HEK293 (cell line): ENCODE measurements at regions not wholly inside any gene's neighbourhood (a gene's known extent, or its start where the extent isn't known, plus 50 kb on each side); places are given as distances from the start of the nearest gene placed in this dataset.

Experiments used
- ZBTB44 ChIP-seq: fragments of 450-650 bp; IDR thresholded peaks from 2 replicates; pipeline ENCODE4 v1.5.1; 2018; ENCODE audit warnings: missing biosample characterization, mild to moderate bottlenecking, missing genetic modification characterization
- ZBTB49 ChIP-seq: fragments of 450-650 bp; formaldehyde crosslinking; IDR thresholded peaks from 2 replicates; pipeline ENCODE4 v1.5.1; 2016; ENCODE audit warnings: missing biosample characterization, missing genetic modification characterization, low read depth
- ZNF155 ChIP-seq: fragments of 450-650 bp; formaldehyde crosslinking; IDR thresholded peaks from 2 replicates; pipeline ENCODE4 v1.5.1; 2016; ENCODE audit warnings: missing biosample characterization, missing genetic modification characterization
- ZNF169 ChIP-seq: fragments of 450-650 bp; formaldehyde crosslinking; IDR thresholded peaks from 2 replicates; pipeline ENCODE4 v1.5.1; 2016; ENCODE audit warnings: missing biosample characterization, missing genetic modification characterization
- ZNF24 ChIP-seq: fragments of 450-650 bp; formaldehyde crosslinking; IDR thresholded peaks from 2 replicates; pipeline ENCODE4 v1.5.1; 2016; ENCODE audit warnings: missing biosample characterization, missing genetic modification characterization
- ZNF274 ChIP-seq, 2 experiments: fragments of 200-500 bp in 1 of 2; fragments of 450-650 bp in 1 of 2; sonication (Bioruptor generic) in 1 of 2; formaldehyde crosslinking in 1 of 2; IDR thresholded peaks; 2 replicates each; pipeline versions ENCODE4 v1.5.1 to v1.6.1; 2014 to 2016; ENCODE audit warnings: borderline replicate concordance in 1 of 2, inconsistent platforms in 1 of 2, low read length in 1 of 2, missing biosample characterization in 1 of 2, missing genetic modification characterization in 1 of 2
- ZNF626 ChIP-seq: fragments of 450-650 bp; sonication (Bioruptor Pico); formaldehyde crosslinking; IDR thresholded peaks from 2 replicates; pipeline ENCODE4 v1.5.1; 2018; ENCODE audit warnings: missing biosample characterization, missing genetic modification characterization, inconsistent platforms
- TF ChIP-seq, protein P1 (sequence below): fragments of 450-650 bp; formaldehyde crosslinking; IDR thresholded peaks from 2 replicates; pipeline ENCODE4 v1.5.1; 2017; ENCODE audit warnings: missing biosample characterization, missing genetic modification characterization
- TF ChIP-seq, protein P2 (sequence below): fragments of 450-650 bp; formaldehyde crosslinking; IDR thresholded peaks from 2 replicates; pipeline ENCODE4 v1.5.1; 2016; ENCODE audit warnings: missing biosample characterization, missing genetic modification characterization
- TF ChIP-seq, protein P3 (sequence below): fragments of 450-650 bp; IDR thresholded peaks from 2 replicates; pipeline ENCODE4 v1.5.1; 2018; ENCODE audit warnings: missing biosample characterization, missing genetic modification characterization
- TF ChIP-seq, protein P4 (sequence below): fragments of 450-650 bp; formaldehyde crosslinking; IDR thresholded peaks from 2 replicates; pipeline ENCODE4 v1.5.1; 2017; ENCODE audit warnings: missing biosample characterization, missing genetic modification characterization
- TF ChIP-seq, protein P5 (sequence below): fragments of 450-650 bp; formaldehyde crosslinking; conservative IDR thresholded peaks from 2 replicates; pipeline ENCODE4 v1.5.1; 2016; ENCODE audit warnings: low read depth, missing biosample characterization, missing genetic modification characterization

GRCh38 chr7:46006212-46006611, 85.1 kb upstream of the IGFBP3 start:
- no peak for TF ChIP-seq ZNF155 (tag by site-specific recombination)
- TF ChIP-seq, protein P1, sequence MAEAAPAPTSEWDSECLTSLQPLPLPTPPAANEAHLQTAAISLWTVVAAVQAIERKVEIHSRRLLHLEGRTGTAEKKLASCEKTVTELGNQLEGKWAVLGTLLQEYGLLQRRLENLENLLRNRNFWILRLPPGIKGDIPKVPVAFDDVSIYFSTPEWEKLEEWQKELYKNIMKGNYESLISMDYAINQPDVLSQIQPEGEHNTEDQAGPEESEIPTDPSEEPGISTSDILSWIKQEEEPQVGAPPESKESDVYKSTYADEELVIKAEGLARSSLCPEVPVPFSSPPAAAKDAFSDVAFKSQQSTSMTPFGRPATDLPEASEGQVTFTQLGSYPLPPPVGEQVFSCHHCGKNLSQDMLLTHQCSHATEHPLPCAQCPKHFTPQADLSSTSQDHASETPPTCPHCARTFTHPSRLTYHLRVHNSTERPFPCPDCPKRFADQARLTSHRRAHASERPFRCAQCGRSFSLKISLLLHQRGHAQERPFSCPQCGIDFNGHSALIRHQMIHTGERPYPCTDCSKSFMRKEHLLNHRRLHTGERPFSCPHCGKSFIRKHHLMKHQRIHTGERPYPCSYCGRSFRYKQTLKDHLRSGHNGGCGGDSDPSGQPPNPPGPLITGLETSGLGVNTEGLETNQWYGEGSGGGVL = no peak
- no peak for TF ChIP-seq ZNF24 (tag by site-specific recombination)
- TF ChIP-seq, protein P2, sequence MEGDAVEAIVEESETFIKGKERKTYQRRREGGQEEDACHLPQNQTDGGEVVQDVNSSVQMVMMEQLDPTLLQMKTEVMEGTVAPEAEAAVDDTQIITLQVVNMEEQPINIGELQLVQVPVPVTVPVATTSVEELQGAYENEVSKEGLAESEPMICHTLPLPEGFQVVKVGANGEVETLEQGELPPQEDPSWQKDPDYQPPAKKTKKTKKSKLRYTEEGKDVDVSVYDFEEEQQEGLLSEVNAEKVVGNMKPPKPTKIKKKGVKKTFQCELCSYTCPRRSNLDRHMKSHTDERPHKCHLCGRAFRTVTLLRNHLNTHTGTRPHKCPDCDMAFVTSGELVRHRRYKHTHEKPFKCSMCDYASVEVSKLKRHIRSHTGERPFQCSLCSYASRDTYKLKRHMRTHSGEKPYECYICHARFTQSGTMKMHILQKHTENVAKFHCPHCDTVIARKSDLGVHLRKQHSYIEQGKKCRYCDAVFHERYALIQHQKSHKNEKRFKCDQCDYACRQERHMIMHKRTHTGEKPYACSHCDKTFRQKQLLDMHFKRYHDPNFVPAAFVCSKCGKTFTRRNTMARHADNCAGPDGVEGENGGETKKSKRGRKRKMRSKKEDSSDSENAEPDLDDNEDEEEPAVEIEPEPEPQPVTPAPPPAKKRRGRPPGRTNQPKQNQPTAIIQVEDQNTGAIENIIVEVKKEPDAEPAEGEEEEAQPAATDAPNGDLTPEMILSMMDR (tag by site-specific recombination) = no peak
- no peak for TF ChIP-seq ZBTB44 (tag by site-specific recombination)
- TF ChIP-seq ZNF626 (tag by site-specific recombination) = no peak
- TF ChIP-seq ZNF274 (IDR thresholded peaks at IDR 0.05; ENCODE audit: low read length) = no peak
- no peak for TF ChIP-seq ZNF274 (tag by site-specific recombination; IDR thresholded peaks at IDR 0.05; ENCODE audit: borderline replicate concordance)
- TF ChIP-seq ZNF169 (tag by site-specific recombination) = no peak
- TF ChIP-seq ZBTB49 (tag by site-specific recombination) = no peak
- TF ChIP-seq, protein P3, sequence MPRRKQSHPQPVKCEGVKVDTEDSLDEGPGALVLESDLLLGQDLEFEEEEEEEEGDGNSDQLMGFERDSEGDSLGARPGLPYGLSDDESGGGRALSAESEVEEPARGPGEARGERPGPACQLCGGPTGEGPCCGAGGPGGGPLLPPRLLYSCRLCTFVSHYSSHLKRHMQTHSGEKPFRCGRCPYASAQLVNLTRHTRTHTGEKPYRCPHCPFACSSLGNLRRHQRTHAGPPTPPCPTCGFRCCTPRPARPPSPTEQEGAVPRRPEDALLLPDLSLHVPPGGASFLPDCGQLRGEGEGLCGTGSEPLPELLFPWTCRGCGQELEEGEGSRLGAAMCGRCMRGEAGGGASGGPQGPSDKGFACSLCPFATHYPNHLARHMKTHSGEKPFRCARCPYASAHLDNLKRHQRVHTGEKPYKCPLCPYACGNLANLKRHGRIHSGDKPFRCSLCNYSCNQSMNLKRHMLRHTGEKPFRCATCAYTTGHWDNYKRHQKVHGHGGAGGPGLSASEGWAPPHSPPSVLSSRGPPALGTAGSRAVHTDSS = no peak
- TF ChIP-seq, protein P4, sequence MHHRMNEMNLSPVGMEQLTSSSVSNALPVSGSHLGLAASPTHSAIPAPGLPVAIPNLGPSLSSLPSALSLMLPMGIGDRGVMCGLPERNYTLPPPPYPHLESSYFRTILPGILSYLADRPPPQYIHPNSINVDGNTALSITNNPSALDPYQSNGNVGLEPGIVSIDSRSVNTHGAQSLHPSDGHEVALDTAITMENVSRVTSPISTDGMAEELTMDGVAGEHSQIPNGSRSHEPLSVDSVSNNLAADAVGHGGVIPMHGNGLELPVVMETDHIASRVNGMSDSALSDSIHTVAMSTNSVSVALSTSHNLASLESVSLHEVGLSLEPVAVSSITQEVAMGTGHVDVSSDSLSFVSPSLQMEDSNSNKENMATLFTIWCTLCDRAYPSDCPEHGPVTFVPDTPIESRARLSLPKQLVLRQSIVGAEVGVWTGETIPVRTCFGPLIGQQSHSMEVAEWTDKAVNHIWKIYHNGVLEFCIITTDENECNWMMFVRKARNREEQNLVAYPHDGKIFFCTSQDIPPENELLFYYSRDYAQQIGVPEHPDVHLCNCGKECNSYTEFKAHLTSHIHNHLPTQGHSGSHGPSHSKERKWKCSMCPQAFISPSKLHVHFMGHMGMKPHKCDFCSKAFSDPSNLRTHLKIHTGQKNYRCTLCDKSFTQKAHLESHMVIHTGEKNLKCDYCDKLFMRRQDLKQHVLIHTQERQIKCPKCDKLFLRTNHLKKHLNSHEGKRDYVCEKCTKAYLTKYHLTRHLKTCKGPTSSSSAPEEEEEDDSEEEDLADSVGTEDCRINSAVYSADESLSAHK (tag by site-specific recombination) = no peak
- TF ChIP-seq, protein P5, sequence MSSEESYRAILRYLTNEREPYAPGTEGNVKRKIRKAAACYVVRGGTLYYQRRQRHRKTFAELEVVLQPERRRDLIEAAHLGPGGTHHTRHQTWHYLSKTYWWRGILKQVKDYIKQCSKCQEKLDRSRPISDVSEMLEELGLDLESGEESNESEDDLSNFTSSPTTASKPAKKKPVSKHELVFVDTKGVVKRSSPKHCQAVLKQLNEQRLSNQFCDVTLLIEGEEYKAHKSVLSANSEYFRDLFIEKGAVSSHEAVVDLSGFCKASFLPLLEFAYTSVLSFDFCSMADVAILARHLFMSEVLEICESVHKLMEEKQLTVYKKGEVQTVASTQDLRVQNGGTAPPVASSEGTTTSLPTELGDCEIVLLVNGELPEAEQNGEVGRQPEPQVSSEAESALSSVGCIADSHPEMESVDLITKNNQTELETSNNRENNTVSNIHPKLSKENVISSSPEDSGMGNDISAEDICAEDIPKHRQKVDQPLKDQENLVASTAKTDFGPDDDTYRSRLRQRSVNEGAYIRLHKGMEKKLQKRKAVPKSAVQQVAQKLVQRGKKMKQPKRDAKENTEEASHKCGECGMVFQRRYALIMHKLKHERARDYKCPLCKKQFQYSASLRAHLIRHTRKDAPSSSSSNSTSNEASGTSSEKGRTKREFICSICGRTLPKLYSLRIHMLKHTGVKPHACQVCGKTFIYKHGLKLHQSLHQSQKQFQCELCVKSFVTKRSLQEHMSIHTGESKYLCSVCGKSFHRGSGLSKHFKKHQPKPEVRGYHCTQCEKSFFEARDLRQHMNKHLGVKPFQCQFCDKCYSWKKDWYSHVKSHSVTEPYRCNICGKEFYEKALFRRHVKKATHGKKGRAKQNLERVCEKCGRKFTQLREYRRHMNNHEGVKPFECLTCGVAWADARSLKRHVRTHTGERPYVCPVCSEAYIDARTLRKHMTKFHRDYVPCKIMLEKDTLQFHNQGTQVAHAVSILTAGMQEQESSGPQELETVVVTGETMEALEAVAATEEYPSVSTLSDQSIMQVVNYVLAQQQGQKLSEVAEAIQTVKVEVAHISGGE (tag by site-specific recombination) = no peak
